ENCODE measurements at regions not wholly inside any gene's neighbourhood (a gene's known extent, or its start where the extent isn't known, plus 50 kb on each side); places are given as distances from the start of the nearest gene placed in this dataset.
"Not testable (repeated sequence)": the region's sequence is repeated elsewhere in the genome, so short reads cannot be mapped to it uniquely, and the experiment has no call there.

GRCh38 chr7:159210581-159211235, 66.0 kb upstream of the VIPR2 start:
- intact Hi-C loops (cut with DNase I; ENCODE audit: low total_unique reads), result no loop called here

DNA sequence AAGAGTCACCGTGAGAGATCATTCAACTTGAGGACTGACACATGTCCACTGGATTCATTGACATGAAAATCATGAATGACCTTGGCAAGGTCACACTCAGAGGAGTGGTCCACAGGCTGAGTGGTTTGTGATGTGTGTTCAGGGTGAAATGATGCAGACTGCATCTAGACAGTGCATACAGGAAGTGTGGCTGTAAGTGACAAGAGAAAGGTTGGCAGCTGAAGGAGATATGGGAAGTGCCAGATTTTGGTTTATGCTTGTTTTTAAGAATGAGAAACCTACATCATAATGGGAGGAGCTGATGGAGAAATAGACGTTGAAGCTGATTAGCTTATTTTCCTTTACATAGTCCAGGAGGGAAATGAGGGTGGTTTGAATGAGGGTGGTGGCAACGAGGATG, 64.8 kb upstream of the VIPR2 start:
- intact Hi-C loops (cut with DNase I; ENCODE audit: low total_unique reads), result no loop called here
- no peak overlapping the region for H3K4me3 ChIP-seq (ENCODE audit: low read depth, poor library complexity, severe bottlenecking)
- WGBS, 2 donors, result 51 to 60% methylated on average over 3 of the region's 3 CpGs
- TF ChIP-seq, protein P1, sequence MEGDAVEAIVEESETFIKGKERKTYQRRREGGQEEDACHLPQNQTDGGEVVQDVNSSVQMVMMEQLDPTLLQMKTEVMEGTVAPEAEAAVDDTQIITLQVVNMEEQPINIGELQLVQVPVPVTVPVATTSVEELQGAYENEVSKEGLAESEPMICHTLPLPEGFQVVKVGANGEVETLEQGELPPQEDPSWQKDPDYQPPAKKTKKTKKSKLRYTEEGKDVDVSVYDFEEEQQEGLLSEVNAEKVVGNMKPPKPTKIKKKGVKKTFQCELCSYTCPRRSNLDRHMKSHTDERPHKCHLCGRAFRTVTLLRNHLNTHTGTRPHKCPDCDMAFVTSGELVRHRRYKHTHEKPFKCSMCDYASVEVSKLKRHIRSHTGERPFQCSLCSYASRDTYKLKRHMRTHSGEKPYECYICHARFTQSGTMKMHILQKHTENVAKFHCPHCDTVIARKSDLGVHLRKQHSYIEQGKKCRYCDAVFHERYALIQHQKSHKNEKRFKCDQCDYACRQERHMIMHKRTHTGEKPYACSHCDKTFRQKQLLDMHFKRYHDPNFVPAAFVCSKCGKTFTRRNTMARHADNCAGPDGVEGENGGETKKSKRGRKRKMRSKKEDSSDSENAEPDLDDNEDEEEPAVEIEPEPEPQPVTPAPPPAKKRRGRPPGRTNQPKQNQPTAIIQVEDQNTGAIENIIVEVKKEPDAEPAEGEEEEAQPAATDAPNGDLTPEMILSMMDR (IDR thresholded peaks at IDR 0.05), result no peak
- TF ChIP-seq POLR2A (IDR thresholded peaks at IDR 0.05), result no peak
- peak in 1 of 2 donors; percentile 3 for DNase-seq (ENCODE audit: low spot score in 2 of 2)

More at GRCh38 chr7:159210581-159211235, 66.0 kb upstream of the VIPR2 start:
- DNase-seq (ENCODE audit: low spot score in 2 of 2), result no peak
- 83 to 88% methylated on average over 1 of the region's 1 CpG for WGBS, 2 donors
- H3K4me3 ChIP-seq (ENCODE audit: low read depth, poor library complexity, severe bottlenecking), result no peak overlapping the region
- TF ChIP-seq, protein P1 (IDR thresholded peaks at IDR 0.05), result no peak
- no peak for TF ChIP-seq POLR2A (IDR thresholded peaks at IDR 0.05)

- WGBS, 2 donors, result 49 to 55% methylated on average over 2 of the region's 2 CpGs
- H3K4me3 ChIP-seq (ENCODE audit: low read depth, poor library complexity, severe bottlenecking), result no peak overlapping the region
- no peak for DNase-seq (ENCODE audit: low spot score in 2 of 2)
- intact Hi-C loops (cut with DNase I; ENCODE audit: low total_unique reads), result no loop called here
- no peak for TF ChIP-seq POLR2A (IDR thresholded peaks at IDR 0.05)
- TF ChIP-seq, protein P1 (IDR thresholded peaks at IDR 0.05), result no peak
Observed at GRCh38 chr7:159207951-159208350, 63.3 kb upstream of the VIPR2 start.

DNA sequence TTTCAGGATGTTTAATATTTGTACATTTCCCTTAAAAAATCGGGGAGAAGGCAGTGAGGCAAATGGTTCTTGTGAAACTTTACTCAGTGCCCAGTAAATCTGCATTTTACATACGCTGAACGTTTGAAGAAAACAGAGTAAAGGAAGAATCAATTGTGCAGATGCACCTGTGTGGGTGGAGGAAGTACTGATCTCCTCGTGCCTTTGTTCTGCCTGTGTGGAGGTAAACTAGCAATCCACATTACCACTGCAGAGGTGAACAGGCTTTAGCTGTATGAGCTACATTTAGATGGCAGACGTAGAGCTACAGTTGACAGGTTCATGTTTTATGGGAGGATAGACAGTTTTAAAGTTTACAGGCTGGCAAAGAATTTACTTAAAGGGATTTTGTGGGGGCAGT, 62.7 kb upstream of the VIPR2 start:
- 42 to 43% methylated on average over 5 of the region's 5 CpGs for WGBS, 2 donors
- no peak overlapping the region for H3K4me3 ChIP-seq (ENCODE audit: low read depth, poor library complexity, severe bottlenecking)
- no peak for TF ChIP-seq POLR2A (IDR thresholded peaks at IDR 0.05)
- TF ChIP-seq, protein P1 (IDR thresholded peaks at IDR 0.05), result no peak
- intact Hi-C loops (cut with DNase I; ENCODE audit: low total_unique reads), result no loop called here
- DNase-seq (ENCODE audit: low spot score in 2 of 2), result no peak

DNA sequence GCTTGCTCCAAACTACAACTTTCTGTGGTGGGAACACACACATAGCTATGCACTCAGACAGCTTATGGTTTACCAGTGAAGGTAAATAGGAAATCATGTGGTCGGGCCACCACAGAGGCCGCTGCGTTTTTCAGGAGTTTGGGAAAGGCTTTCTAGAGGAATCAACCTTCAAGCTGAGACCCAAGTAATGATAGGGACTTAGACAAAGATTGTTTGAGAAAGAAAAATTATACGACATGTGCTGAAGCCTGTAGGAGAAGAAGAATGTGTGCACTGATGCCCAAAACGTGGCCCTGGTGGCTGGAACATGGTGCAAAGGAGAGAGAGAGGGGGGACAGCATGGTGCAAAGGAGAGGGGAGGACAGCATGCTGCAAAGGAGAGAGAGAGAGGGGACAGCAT, 61.2 kb upstream of the VIPR2 start:
- intact Hi-C loops (cut with DNase I; ENCODE audit: low total_unique reads), result no loop called here
- no peak for TF ChIP-seq POLR2A (IDR thresholded peaks at IDR 0.05)
- TF ChIP-seq, protein P1 (IDR thresholded peaks at IDR 0.05), result no peak
- no peak overlapping the region for H3K4me3 ChIP-seq (ENCODE audit: low read depth, poor library complexity, severe bottlenecking)
- WGBS, 2 donors, result 74 to 80% methylated on average over 5 of the region's 5 CpGs
- DNase-seq (ENCODE audit: low spot score in 2 of 2), result peak in 1 of 2 donors; percentile 34

GRCh38 chr7:159204664-159205063, 60.0 kb upstream of the VIPR2 start:
- peak in 1 of 2 donors; percentile 67 for DNase-seq (ENCODE audit: low spot score in 2 of 2)
- intact Hi-C loops (cut with DNase I; ENCODE audit: low total_unique reads), result no loop called here
- no peak for TF ChIP-seq POLR2A (IDR thresholded peaks at IDR 0.05)
- TF ChIP-seq, protein P1 (IDR thresholded peaks at IDR 0.05), result no peak

DNA sequence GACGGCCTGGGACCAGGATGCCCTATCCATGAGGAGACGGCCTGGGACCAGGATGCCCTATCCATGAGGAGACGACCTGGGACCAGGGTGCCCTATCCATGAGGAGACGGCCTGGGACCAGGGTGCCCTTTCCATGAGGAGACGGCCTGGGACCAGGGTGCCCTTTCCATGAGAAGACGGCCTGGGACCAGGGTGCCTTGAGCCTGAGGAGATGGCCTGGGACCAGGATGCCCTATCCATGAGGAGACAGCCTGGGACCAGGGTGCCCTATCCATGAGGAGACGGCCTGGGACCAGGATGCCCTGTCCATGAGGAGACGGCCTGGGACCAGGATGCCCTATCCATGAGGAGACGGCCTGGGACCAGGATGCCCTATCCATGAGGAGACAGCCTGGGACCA, 58.6 kb upstream of the VIPR2 start:
- DNase-seq (ENCODE audit: low spot score in 2 of 2), result peak in 1 of 2 donors; percentile 63
- WGBS, 2 donors, result 87 to 90% methylated on average over 7 to 8 of the region's 9 CpGs
- H3K4me3 ChIP-seq (ENCODE audit: low read depth, poor library complexity, severe bottlenecking); intact Hi-C loops (cut with DNase I; ENCODE audit: low total_unique reads): not testable (repeated sequence)

More at GRCh38 chr7:159204664-159205063, 60.0 kb upstream of the VIPR2 start:
- WGBS, 2 donors, result 89 to 92% methylated on average over 10 of the region's 10 CpGs
- H3K4me3 ChIP-seq (ENCODE audit: low read depth, poor library complexity, severe bottlenecking), result no peak overlapping the region
